Prostate gland (tissue), 2 donors: ENCODE measurements at regions not wholly inside any gene's neighbourhood (a gene's known extent, or its start where the extent isn't known, plus 50 kb on each side); places are given as distances from the start of the nearest gene placed in this dataset.

Source experiments
- CTCF ChIP-seq, 4 experiments: fragments of 200-600 bp in 2 of 4; fragments of 450-650 bp in 2 of 4; sonication (generic) in 2 of 4; IDR thresholded peaks; 1 replicate in 3 of 4; 2 replicates in 1 of 4; pipeline ENCODE4 v1.5.1; 2016 to 2019; ENCODE audit warnings: antibody characterized with exemption in 4 of 4, mild to moderate bottlenecking in 2 of 4, moderate library complexity in 2 of 4
- POLR2A ChIP-seq: fragments of 450-650 bp; IDR thresholded peaks from one replicate; pipeline ENCODE4 v1.6.1; 2016; ENCODE audit warnings: antibody characterized with exemption, mild to moderate bottlenecking

GRCh38 chr15:46735115-46735514 is 982.2 kb upstream of the SEMA6D start:
- TF ChIP-seq CTCF (IDR thresholded peaks at IDR 0.05) (no peak), POLR2A (no peak)
